GM18873 (cell line): ENCODE measurements at regions not wholly inside any gene's neighbourhood (a gene's known extent, or its start where the extent isn't known, plus 50 kb on each side); places are given as distances from the start of the nearest gene placed in this dataset.
A peak's percentile ranks its signal among the peaks of the same experiment; 100 is the strongest.
"Not testable (repeated sequence)": the region's sequence is repeated elsewhere in the genome, so short reads cannot be mapped to it uniquely, and the experiment has no call there.

Experiments
- ATAC-seq: cut with Tn5 transposase; IDR thresholded peaks from one replicate; pipeline ENCODE4 v1.9.1; 2021; ENCODE audit warnings: mild to moderate bottlenecking, moderate library complexity, moderate number of reproducible peaks; ENCODE audit not compliant: unreplicated experiment, low FRiP score

DNA sequence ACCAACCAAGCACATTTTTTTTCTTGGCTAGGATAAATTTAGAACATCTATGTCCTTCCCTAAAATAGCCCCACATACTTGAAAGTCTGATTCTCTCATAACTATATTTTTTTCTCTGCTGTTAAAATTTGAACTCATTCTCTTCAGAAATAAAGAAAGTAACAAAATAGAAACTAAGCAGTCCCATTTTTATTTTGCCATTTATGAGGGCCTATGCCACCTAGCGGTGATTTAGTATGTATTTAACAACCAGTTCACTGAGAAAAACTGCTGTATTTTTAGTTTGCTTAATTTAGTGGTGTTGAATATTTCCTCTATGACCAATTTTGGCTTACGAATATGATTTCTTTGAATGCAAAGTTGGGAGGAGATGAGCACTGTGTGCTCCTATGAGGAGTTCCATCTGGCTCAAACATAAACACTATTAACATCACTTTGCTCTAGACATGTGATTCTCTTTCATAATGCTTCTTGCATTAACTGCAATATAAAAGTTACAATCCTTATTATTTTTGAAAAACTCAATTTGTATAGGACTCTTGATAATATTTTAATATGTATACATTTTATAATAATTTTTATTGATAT is 116.6 kb downstream of the SYT15B start:
- ATAC-seq, result not testable (repeated sequence)

GRCh38 chr10:47626975-47627374 is 103.5 kb upstream of the AGAP9 start:
- not testable (repeated sequence) for ATAC-seq

DNA sequence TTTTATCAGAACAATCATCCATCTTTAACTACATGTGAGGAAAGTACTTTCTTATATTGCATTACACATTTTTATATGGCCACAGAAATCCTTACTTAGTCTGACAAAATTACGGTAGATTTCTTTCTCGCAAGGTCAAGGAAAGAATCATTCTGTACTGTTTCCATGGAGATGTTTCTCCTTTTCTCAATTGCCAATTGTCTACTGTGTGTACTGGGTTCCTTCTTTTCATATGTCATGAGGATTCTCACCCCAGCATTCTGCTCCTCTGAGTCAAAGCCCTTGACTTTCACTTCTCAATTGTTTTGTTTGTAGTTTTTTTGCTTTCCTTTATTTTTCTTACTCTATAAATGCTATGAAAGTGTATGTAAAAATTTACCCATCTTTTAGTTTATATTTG is 99.3 kb upstream of the AGAP9 start:
- not testable (repeated sequence) for ATAC-seq

DNA sequence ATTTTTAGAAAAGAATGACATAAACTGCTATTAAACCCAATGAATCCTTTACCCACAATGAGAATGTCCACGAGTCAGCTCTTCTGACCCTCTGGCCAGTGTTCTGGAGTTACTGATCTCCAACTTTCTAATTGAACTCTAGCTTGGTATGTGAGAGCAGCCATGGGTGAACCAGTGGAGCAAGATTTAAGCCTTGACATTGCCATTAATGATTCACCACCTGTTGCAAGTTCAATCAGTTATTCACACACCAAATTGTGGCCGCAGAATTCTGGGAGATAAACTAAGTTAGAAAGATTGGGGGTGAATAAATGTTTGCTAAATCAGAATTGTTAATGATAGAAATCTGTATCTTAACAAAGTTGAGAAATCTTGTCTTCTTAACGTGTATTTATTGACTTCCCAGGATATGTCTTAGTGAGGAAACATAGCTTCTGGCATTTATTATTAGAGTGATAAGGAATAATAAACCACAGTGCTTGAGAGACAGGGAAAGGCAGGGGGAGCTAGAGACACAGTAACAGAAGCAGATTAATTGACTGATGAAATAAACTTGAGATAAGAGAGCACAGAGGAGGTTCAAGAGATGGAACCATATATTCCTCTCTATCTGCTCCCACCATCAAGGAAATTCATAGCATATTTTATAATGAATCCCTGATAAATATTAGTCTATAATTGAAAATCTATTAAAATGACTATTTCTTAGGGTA is 96.0 kb upstream of the AGAP9 start:
- not testable (repeated sequence) for ATAC-seq

DNA sequence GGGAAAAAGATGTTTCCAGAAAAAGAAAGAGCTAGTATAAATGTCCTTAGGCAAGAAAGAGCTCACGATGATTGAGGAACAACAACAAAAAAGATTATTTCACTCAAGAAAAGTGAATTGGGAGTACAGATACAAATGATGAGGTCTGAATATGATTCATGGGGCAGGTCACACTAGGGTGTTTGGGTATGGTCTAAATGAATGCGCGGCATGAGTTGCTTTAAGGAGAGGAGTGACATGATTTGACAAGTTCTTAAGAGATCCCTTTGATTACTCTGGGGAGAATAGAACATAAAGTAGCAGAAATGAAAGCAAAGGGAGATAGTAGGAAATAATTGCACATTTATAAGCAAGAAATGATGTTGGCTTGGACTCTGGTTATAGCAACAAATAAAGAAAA is 85.9 kb upstream of the AGAP9 start:
- not testable (repeated sequence) for ATAC-seq

GRCh38 chr10:47605791-47606773 is 82.6 kb upstream of the AGAP9 start:
- ATAC-seq, result not testable (repeated sequence)

DNA sequence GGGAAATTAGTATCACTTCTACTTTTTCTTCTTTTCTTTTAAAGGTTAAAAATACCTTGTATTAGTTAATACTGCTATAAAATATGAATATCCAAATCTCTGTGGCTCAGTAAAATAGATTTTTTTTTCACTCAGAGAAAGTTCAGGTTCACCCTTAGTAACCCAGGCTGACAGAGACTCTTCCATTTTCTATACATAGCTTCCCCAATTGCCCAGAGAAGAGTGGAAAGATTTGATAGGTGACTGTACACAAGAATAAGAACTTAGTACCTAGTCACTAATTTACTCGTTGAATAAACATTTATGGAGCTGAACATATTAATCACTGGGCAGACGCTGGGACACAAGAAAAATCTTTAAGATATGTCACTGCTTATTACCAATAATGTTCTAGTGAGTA is 77.2 kb upstream of the AGAP9 start:
- not testable (repeated sequence) for ATAC-seq

- not testable (repeated sequence) for ATAC-seq
Observed at GRCh38 chr10:47600127-47600526, 76.7 kb upstream of the AGAP9 start.

DNA sequence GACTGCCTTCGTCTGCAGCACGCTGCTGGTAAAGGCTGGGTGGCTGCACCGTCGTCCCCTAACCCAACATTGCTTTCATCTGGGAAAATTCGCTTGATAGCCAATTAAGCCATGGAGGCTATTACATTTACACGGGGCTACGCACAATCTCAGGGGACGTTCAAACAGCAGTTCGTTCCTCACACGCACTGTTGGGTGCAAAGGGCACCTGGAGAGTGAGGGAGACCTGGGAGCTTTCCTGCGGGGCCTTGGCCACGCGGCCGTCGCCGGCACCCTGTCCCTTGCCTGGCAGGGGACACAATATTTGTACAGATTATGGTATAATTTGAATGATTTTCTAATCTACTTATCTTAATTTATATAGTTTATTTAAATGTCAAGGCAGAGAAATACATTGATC is 76.2 kb upstream of the AGAP9 start:
- ATAC-seq, result not testable (repeated sequence)

- not testable (repeated sequence) for ATAC-seq
Observed at GRCh38 chr10:47593805-47594204, 70.4 kb upstream of the AGAP9 start.

DNA sequence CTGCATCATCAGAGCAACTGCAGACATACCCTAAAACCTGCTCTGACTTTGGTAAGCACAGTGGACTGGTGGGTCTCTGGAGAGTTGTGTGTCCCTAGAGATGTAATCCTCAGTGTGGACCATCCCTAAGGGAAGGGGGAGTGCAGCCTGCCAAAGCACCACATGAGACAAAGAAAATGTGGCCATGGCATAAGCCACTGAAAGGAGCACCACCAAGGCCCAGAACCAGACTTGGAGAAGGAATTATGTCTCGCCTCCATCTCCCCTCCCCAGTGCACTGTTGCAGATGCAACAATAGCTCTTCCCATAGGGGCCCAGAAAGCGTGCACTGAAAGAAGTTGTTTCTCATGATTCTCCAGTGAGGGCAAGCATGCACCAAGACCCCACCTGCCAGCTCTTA is 69.7 kb upstream of the AGAP9 start:
- not testable (repeated sequence) for ATAC-seq

DNA sequence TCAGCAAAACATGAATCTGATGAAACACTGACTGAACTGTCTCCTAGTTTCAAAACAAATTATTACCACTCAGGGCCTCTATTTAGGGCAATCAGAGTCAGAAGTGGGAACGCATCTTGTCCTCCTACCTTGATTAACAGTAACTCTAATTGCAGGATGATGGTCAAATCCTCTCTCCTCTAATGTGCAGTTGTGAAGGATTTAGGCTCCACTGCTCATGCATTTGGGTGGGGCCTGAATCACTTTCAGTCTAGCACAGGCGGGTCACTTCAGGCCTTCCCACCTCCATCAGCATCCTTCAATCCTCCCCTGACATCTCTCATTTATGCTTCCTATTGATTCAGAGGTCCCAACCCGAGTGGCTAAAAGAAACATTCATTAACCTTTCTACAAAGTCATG is 67.5 kb upstream of the AGAP9 start:
- ATAC-seq, result not testable (repeated sequence)

DNA sequence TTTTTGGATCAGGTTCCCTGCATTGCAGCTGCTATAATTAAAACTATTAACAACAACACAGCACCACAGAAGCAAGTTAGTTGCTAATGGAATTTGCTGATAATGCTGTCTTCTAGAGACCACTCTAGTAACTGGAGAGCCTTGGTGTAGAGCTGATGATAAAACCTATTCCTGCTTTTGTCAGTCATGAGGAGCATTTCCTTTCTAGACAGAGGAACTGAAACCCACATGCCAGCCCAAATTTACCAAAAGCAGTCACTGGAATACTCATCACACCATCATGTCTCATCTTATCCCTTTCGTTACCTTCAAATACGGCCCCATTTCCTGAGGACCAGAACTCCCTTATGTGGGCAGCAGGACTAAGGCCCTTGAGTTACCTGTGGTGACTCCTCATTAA is 67.1 kb upstream of the AGAP9 start:
- ATAC-seq, result not testable (repeated sequence)

GRCh38 chr10:47582051-47582450 is 58.6 kb upstream of the AGAP9 start:
- not testable (repeated sequence) for ATAC-seq

- not testable (repeated sequence) for ATAC-seq
Observed at GRCh38 chr10:47580063-47580462, 56.6 kb upstream of the AGAP9 start.

DNA sequence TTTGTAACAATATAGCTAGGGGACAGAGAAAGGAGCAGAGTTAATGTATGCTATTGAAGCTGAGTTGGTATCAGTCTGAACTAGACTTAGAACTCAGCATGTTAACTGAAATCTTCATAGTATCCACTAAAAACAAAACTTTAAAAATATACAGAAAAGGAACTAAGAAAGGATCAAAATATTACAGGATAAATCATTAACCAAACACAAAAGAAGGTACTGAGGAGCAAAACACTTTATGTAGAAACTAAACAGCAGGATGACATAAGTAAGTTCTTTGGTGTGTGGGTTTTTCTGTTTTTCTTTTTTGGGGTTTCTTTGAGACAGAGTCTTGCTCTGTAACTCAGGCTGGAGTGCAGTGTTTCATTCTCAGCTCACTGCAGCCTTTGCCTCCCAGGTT is 55.1 kb upstream of the AGAP9 start:
- ATAC-seq, result peak; percentile 96
